ENCODE measurements at regions not wholly inside any gene's neighbourhood (a gene's known extent, or its start where the extent isn't known, plus 50 kb on each side); places are given as distances from the start of the nearest gene placed in this dataset.

DNA sequence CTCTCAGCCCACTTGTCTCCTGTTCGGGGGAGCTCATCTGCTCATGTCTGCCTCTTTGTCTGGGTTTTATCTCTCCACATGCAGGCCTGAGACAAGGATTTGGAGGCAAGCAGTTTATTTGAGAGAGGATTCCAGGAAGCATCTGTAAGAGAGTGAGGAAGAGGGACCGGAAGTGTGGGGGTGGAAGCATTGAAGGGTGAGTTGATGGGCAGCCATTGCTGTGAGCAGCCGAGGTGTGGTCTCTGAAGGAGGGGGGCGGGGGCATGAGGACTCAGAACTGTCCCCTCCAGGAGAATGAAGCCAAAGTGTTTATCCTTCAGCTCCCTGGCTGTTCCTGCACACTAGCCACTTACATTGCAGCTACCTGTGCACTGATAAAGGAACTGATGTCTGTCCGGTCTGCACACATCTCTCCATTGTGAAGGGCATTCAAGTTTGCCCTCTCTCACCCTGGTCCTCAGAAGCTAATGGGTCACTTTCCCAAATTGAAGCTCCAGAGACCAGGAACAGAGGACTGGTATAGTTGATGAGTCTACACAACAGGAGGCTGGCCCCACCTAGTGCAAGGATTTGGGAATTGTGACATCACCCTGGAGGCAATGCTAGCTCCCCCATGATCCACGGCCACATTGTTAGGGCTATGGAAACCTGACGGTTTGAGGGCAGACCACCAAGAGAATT, 100.5 kb upstream of the FOXA2 start:
- Histone ChIP-seq H3K4me2 (ENCODE audit: insufficient read depth, insufficient read length, low read length) (no peak overlapping the region), H2BK20ac (ENCODE audit: low read depth, low read length, poor library complexity, severe bottlenecking) (no peak overlapping the region), H3K56ac (ENCODE audit: insufficient read length, low read depth, low read length) (no peak overlapping the region), H3K4me1 (ENCODE audit: insufficient read depth, low read length) (no peaks in the 10 kb centered on the region), H3K79me1 (ENCODE audit: insufficient read depth, low read depth, low read length, poor library complexity, severe bottlenecking) (no peaks in the 10 kb centered on the region), H3K27me3 (ENCODE audit: insufficient read depth, low read length) (no peaks in the 10 kb centered on the region; the same call in 1 of the 2 replicates), H2BK12ac (ENCODE audit: insufficient read length, low read depth, low read length) (no peak overlapping the region), H3K9me3 (ENCODE audit: control insufficient read depth, low read depth, low read length) (peaks cover 5% of the 10 kb centered on the region), H4K5ac (ENCODE audit: insufficient read length, low read depth, low read length) (no peak overlapping the region), H4K20me1 (ENCODE audit: control insufficient read depth, insufficient read depth, insufficient read length) (no peaks in the 10 kb centered on the region), H3K18ac (ENCODE audit: insufficient read length, low read depth, low read length) (no peak overlapping the region), H3K23ac (ENCODE audit: insufficient read length, low read depth, low read length) (no peak overlapping the region), H2BK5ac (ENCODE audit: insufficient read length, low read length) (no peak overlapping the region), H3K14ac (ENCODE audit: insufficient read depth, low read length) (no peak overlapping the region), H2BK120ac (ENCODE audit: low read depth, low read length, poor library complexity, severe bottlenecking) (no peak overlapping the region), H2AFZ (ENCODE audit: low read length) (no peak overlapping the region), H3K9ac (ENCODE audit: extremely low read depth, insufficient read length, low read length) (no peak overlapping the region), H4K8ac (replicated peaks; ENCODE audit: insufficient read length, low read depth, low read length) (no peak overlapping the region), H2AK5ac (ENCODE audit: insufficient read length, low read length) (no peak overlapping the region), H3K23me2 (ENCODE audit: insufficient read length, low read depth, low read length, poor library complexity, severe bottlenecking) (no peaks in the 10 kb centered on the region), H3T11ph (ENCODE audit: low read length) (no peak overlapping the region), H3K79me2 (ENCODE audit: insufficient read depth, low read length) (no peaks in the 10 kb centered on the region), H3K27ac (ENCODE audit: insufficient read length, low read depth, low read length) (no peak overlapping the region), H3K4ac (ENCODE audit: low read depth, low read length) (no peak overlapping the region), H4K91ac (ENCODE audit: insufficient read length, low read depth, low read length) (no peak overlapping the region), H2BK15ac (ENCODE audit: low read depth, low read length) (no peak overlapping the region)
- DNase-seq, result no peak
- H3K4me1 Mint-ChIP-seq, result peaks cover 11 to 15% of the 10 kb centered on the region in 2 experiments
- peak; percentile 30; the same call in 2 of the 3 replicates for TF ChIP-seq CTCF (conservative IDR thresholded peaks at IDR 0.05)
- H3K27me3 Mint-ChIP-seq (ENCODE audit: low read depth), result peaks cover 81% of the 10 kb centered on the region
- no peak overlapping the region for H3K27ac Mint-ChIP-seq
- peaks cover 0 to 6% (median 4%) of the 10 kb centered on the region in 3 experiments; a peak in 4 of 7 replicates for H3K36me3 Mint-ChIP-seq (ENCODE audit: insufficient read depth in 1 of 3, low read depth in 3 of 3)
- H3K4me3 Mint-ChIP-seq, result no peak overlapping the region
- no CpG with 5 or more reads among the region's 7 CpGs for WGBS (ENCODE audit: extremely low coverage, insufficient read length, low lambda C conversion rate)
- H3K9me3 Mint-ChIP-seq, result peaks cover 2 to 6% of the 10 kb centered on the region in 2 experiments; a peak in 3 of 5 replicates
